ENCODE measurements at regions not wholly inside any gene's neighbourhood (a gene's known extent, or its start where the extent isn't known, plus 50 kb on each side); places are given as distances from the start of the nearest gene placed in this dataset.

DNA sequence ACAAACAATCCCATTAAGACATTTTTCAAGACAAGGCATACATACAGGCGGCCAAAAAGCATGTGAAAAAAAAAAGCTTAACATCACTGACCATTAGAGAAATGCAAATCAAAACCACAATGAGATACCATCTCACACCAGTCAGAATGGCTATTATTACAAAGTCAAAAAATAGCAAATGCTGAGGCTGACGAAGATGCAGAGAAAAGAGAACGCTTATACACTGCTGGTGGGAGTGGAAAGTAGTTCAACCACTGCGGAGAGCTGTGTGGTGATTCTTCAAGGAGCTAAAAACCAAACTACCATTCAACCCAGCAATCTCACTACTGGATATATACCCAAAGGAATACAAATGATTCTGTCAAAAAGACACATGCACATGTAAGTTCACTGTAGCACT, 216.7 kb downstream of the FOXG1 start:
- TF ChIP-seq, protein P1, sequence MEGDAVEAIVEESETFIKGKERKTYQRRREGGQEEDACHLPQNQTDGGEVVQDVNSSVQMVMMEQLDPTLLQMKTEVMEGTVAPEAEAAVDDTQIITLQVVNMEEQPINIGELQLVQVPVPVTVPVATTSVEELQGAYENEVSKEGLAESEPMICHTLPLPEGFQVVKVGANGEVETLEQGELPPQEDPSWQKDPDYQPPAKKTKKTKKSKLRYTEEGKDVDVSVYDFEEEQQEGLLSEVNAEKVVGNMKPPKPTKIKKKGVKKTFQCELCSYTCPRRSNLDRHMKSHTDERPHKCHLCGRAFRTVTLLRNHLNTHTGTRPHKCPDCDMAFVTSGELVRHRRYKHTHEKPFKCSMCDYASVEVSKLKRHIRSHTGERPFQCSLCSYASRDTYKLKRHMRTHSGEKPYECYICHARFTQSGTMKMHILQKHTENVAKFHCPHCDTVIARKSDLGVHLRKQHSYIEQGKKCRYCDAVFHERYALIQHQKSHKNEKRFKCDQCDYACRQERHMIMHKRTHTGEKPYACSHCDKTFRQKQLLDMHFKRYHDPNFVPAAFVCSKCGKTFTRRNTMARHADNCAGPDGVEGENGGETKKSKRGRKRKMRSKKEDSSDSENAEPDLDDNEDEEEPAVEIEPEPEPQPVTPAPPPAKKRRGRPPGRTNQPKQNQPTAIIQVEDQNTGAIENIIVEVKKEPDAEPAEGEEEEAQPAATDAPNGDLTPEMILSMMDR (IDR thresholded peaks at IDR 0.05): no peak
- no peak for TF ChIP-seq EZH2 (IDR thresholded peaks at IDR 0.05; ENCODE audit: borderline replicate concordance, insufficient read depth, low read depth, low read length, poor library complexity, severe bottlenecking)

Data from B cell (primary cell).